Heart left ventricle (tissue), 13 donors: ENCODE measurements at regions not wholly inside any gene's neighbourhood (a gene's known extent, or its start where the extent isn't known, plus 50 kb on each side); places are given as distances from the start of the nearest gene placed in this dataset.

Experiments
- POLR2A ChIP-seq, 2 donors: fragments of 450-650 bp; IDR thresholded peaks; one replicate each; pipeline ENCODE4 v1.6.1; 2017; ENCODE audit warnings: antibody characterized with exemption in 2 of 2, mild to moderate bottlenecking in 2 of 2, moderate library complexity in 2 of 2
- TF ChIP-seq, protein P1 (sequence below), 12 donors: fragments of 200-600 bp; sonication (generic) in 4 of 12; IDR thresholded peaks; one replicate each; pipeline versions ENCODE4 v1.5.0 to v1.8.0; 2018 to 2022; ENCODE audit warnings: antibody characterized with exemption in 12 of 12, mild to moderate bottlenecking in 5 of 12
- donor health status: ischemic (EF 13 %, LVEDD 7.1; RV severe dilation, severe dysfunction).
- donor health status: DM: no; HTN: yes; CAD: no.
- donor health status: DM: no; HTN: no; CAD: no.
- donor health status: ischemic (EF 25% LVEDD 6.9; RV normal size, moderate dysfunction).
- donor health status: ischemic (EF 25% LVEDD 5.7; RV mildly dilated, moderate dysfunction).
- donor health status: ischemic (EF 35%, LVEDD 5.7; RV mildly dilated, moderate dysfunction).
- donor health status: nonischemic (EF 11% LVEDD 7.7; RV severe dilation, severe dysfunction).
- donor health status: DM: yes; HTN: yes; CAD: no.
- donor health status: PGD.
- donor health status: ischemic (EF 29% LVEDD 5.4; RV normal size, mild dysfunction).
- donor health status: nonischemic (EF 23%, LVEDD 6.1; RV moderate dilation, normal function).

DNA sequence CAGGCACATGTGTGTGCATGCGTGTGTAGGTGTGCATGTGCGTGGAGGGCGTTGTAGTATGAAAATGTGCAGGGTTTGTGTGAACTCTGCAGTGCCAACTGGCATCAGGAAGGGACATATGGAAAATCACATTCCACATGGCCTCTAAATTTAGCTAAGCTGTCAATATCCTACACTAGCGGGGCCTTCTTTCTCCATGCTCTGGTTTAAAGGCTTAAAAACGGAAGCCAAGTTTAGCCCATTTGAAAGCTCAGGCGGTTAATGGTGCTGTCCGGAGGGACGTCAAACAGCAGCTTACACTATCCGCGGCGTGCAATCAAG, 144.1 kb upstream of the NOCT start:
- no peak for TF ChIP-seq POLR2A (IDR thresholded peaks at IDR 0.05)
- TF ChIP-seq, protein P1, sequence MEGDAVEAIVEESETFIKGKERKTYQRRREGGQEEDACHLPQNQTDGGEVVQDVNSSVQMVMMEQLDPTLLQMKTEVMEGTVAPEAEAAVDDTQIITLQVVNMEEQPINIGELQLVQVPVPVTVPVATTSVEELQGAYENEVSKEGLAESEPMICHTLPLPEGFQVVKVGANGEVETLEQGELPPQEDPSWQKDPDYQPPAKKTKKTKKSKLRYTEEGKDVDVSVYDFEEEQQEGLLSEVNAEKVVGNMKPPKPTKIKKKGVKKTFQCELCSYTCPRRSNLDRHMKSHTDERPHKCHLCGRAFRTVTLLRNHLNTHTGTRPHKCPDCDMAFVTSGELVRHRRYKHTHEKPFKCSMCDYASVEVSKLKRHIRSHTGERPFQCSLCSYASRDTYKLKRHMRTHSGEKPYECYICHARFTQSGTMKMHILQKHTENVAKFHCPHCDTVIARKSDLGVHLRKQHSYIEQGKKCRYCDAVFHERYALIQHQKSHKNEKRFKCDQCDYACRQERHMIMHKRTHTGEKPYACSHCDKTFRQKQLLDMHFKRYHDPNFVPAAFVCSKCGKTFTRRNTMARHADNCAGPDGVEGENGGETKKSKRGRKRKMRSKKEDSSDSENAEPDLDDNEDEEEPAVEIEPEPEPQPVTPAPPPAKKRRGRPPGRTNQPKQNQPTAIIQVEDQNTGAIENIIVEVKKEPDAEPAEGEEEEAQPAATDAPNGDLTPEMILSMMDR (IDR thresholded peaks at IDR 0.05): no peak
